Mesenchymal stem cell (in vitro differentiated cells and primary cell): ENCODE measurements at regions not wholly inside any gene's neighbourhood (a gene's known extent, or its start where the extent isn't known, plus 50 kb on each side); places are given as distances from the start of the nearest gene placed in this dataset.
"Not testable (repeated sequence)": the region's sequence is repeated elsewhere in the genome, so short reads cannot be mapped to it uniquely, and the experiment has no call there.

ENCODE experiments used
- DNase-seq: peaks from one replicate; pipeline ENCODE4 v3.0.0-alpha.2; 2013
- H2AFZ ChIP-seq: one replicate; pipeline ENCODE4 v1.6.1; 2013; ENCODE audit warnings: low read depth, mild to moderate bottlenecking, control low read depth, inconsistent platforms, low read length, moderate library complexity
- H2AK5ac ChIP-seq: 2 replicates; pipeline ENCODE4 v1.6.1; 2013; ENCODE audit warnings: low read length, moderate library complexity, mild to moderate bottlenecking, inconsistent platforms; ENCODE audit not compliant: severe bottlenecking
- H2BK120ac ChIP-seq: one replicate; pipeline ENCODE4 v1.6.1; 2013; ENCODE audit warnings: low read depth, mild to moderate bottlenecking, inconsistent platforms, low read length, moderate library complexity
- H2BK12ac ChIP-seq, 2 experiments: one replicate each; pipeline ENCODE4 v1.6.1; 2013; ENCODE audit warnings: inconsistent platforms in 2 of 2, low read length in 2 of 2, mild to moderate bottlenecking in 2 of 2, moderate library complexity in 2 of 2, control low read depth in 1 of 2
- H2BK15ac ChIP-seq: one replicate; pipeline ENCODE4 v1.6.1; 2013; ENCODE audit warnings: mild to moderate bottlenecking, low read depth, inconsistent platforms; ENCODE audit not compliant: poor library complexity, severe bottlenecking
- H2BK5ac ChIP-seq: 2 replicates; pipeline ENCODE4 v1.6.1; 2013; ENCODE audit warnings: low read depth, mild to moderate bottlenecking, low read length, control low read depth, inconsistent platforms; ENCODE audit not compliant: poor library complexity, severe bottlenecking
- H3K14ac ChIP-seq, 2 experiments: one replicate each; pipeline ENCODE4 v1.6.1; 2013; ENCODE audit warnings: inconsistent platforms in 2 of 2, low read length in 2 of 2, control low read depth in 1 of 2, mild to moderate bottlenecking in 1 of 2, moderate library complexity in 1 of 2
- H3K18ac ChIP-seq, 2 experiments: one replicate each; pipeline ENCODE4 v1.6.1; 2013; ENCODE audit warnings: inconsistent platforms in 2 of 2, low read length in 2 of 2, control low read depth in 1 of 2, low read depth in 1 of 2, mild to moderate bottlenecking in 1 of 2
- H3K23ac ChIP-seq, 2 experiments: one replicate each; pipeline ENCODE4 v1.6.1; 2013; ENCODE audit warnings: inconsistent platforms in 2 of 2, low read length in 2 of 2, mild to moderate bottlenecking in 2 of 2, moderate library complexity in 2 of 2, control low read depth in 1 of 2
- H3K27ac ChIP-seq: 2 replicates; pipeline ENCODE4 v1.5.1; 2013; ENCODE audit warnings: mild to moderate bottlenecking, moderate library complexity, low read length, control low read depth, inconsistent platforms; ENCODE audit not compliant: poor library complexity, severe bottlenecking
- H3K27me3 ChIP-seq, 2 experiments: 2 replicates each; pipeline versions ENCODE4 v1.6.1 to v1.7.0; 2013; ENCODE audit warnings: low read length in 2 of 2, mild to moderate bottlenecking in 2 of 2, moderate library complexity in 2 of 2, control low read depth in 1 of 2, inconsistent platforms in 1 of 2; ENCODE audit not compliant: control insufficient read depth in 1 of 2, insufficient read depth in 1 of 2
- H3K36me3 ChIP-seq, 2 experiments: 2 replicates each; pipeline versions ENCODE4 v1.6.1 to v1.7.0; 2013; ENCODE audit warnings: low read length in 2 of 2, control low read depth in 1 of 2, inconsistent platforms in 1 of 2, low read depth in 1 of 2, mild to moderate bottlenecking in 1 of 2; ENCODE audit not compliant: insufficient read depth in 2 of 2, control insufficient read depth in 1 of 2
- H3K4ac ChIP-seq, 2 experiments: one replicate each; pipeline ENCODE4 v1.6.1; 2013; ENCODE audit warnings: inconsistent platforms in 2 of 2, low read length in 2 of 2, mild to moderate bottlenecking in 2 of 2, moderate library complexity in 2 of 2, control low read depth in 1 of 2, low read depth in 1 of 2
- H3K4me1 ChIP-seq: 2 replicates; pipeline ENCODE4 v1.6.1; 2013; ENCODE audit warnings: low read depth, low read length, control low read depth; ENCODE audit not compliant: control insufficient read depth, insufficient read depth
- H3K4me2 ChIP-seq: 2 replicates; pipeline ENCODE4 v1.6.1; 2013; ENCODE audit warnings: low read length, mild to moderate bottlenecking, inconsistent platforms; ENCODE audit not compliant: poor library complexity, severe bottlenecking
- H3K4me3 ChIP-seq, 2 experiments: 2 replicates each; pipeline versions ENCODE4 v1.5.1 to v1.7.0; 2013; ENCODE audit warnings: low read length in 2 of 2, mild to moderate bottlenecking in 2 of 2, control low read depth in 1 of 2, low read depth in 1 of 2; ENCODE audit not compliant: insufficient read depth in 1 of 2
- H3K79me1 ChIP-seq: replicated peaks from 2 replicates; pipeline ENCODE4 v1.6.1; 2013; ENCODE audit warnings: mild to moderate bottlenecking, control low read depth, low read length, inconsistent platforms; ENCODE audit not compliant: poor library complexity, severe bottlenecking
- H3K9ac ChIP-seq: 2 replicates; pipeline ENCODE4 v1.7.0; 2013; ENCODE audit warnings: mild to moderate bottlenecking, low read length, moderate library complexity
- H3K9me3 ChIP-seq: 2 replicates; pipeline ENCODE4 v1.7.0; 2013; ENCODE audit warnings: mild to moderate bottlenecking, low read length; ENCODE audit not compliant: control insufficient read depth
- H4K8ac ChIP-seq: one replicate; pipeline ENCODE4 v1.6.1; 2013; ENCODE audit warnings: inconsistent platforms, mild to moderate bottlenecking, low read length, moderate library complexity
- H4K91ac ChIP-seq: one replicate; pipeline ENCODE4 v1.6.1; 2013; ENCODE audit warnings: mild to moderate bottlenecking, low read length, inconsistent platforms
- WGBS: methylation state at CpG from one replicate; pipeline ENCODE4 v1.1.7; 2013; ENCODE audit warnings: mixed read lengths; 5-methylcytosine and 5-hydroxymethylcytosine counted together

- H2BK5ac ChIP-seq, H2BK15ac ChIP-seq, H2AK5ac ChIP-seq, H3K4me2 ChIP-seq, H3K14ac ChIP-seq, H4K8ac ChIP-seq, H3K23ac ChIP-seq, H3K4me1 ChIP-seq, H3K18ac ChIP-seq, DNase-seq, H3K27ac ChIP-seq, H3K36me3 ChIP-seq, H2AFZ ChIP-seq, H3K9me3 ChIP-seq, H4K91ac ChIP-seq, H3K27me3 ChIP-seq, H2BK12ac ChIP-seq, H3K4me3 ChIP-seq, H2BK120ac ChIP-seq, H3K4ac ChIP-seq, H3K9ac ChIP-seq, H3K79me1 ChIP-seq: not testable (repeated sequence)
- 100% methylated on average over 2 of the region's 2 CpGs for WGBS
These were observed 85.1 kb upstream of the MAP4 start for GRCh38 chr3:48101301-48101650.

GRCh38 chr3:48092270-48092669 is 76.1 kb upstream of the MAP4 start:
- H4K91ac ChIP-seq, result no peak overlapping the region
- H3K27ac ChIP-seq, result no peak overlapping the region
- H2BK12ac ChIP-seq, result no peak overlapping the region
- no peak overlapping the region for H3K23ac ChIP-seq
- no peaks in the 10 kb centered on the region for H3K27me3 ChIP-seq
- peaks cover 2% of the 10 kb centered on the region for H3K4me1 ChIP-seq
- H3K4ac ChIP-seq, result no peak overlapping the region
- H2BK15ac ChIP-seq, result no peak overlapping the region
- no peaks in the 10 kb centered on the region for H3K9me3 ChIP-seq
- H2AK5ac ChIP-seq, result no peak overlapping the region
- DNase-seq, result no peak
- H3K79me1 ChIP-seq, result no peaks in the 10 kb centered on the region
- H3K9ac ChIP-seq, result no peak overlapping the region
- no peak overlapping the region for H3K14ac ChIP-seq
- no peak overlapping the region for H2BK120ac ChIP-seq
- no peak overlapping the region for H4K8ac ChIP-seq
- no peak overlapping the region for H3K4me3 ChIP-seq
- no peaks in the 10 kb centered on the region for H3K36me3 ChIP-seq
- H3K18ac ChIP-seq, result no peak overlapping the region
- WGBS, result 74% methylated on average over 1 of the region's 2 CpGs
- no peak overlapping the region for H2BK5ac ChIP-seq
- H2AFZ ChIP-seq, result no peak overlapping the region
- H3K4me2 ChIP-seq, result no peak overlapping the region

GRCh38 chr3:48090166-48090939 is 74.1 kb upstream of the MAP4 start:
- Histone ChIP-seq H4K91ac (no peak overlapping the region), H2AFZ (no peak overlapping the region), H3K9me3 (no peaks in the 10 kb centered on the region), H3K79me1 (no peaks in the 10 kb centered on the region), H3K4me3 (peak overlapping the region in 1 of 2 experiments; percentile 96), H3K27me3 (no peaks in the 10 kb centered on the region), H3K9ac (peak overlapping the region; percentile 98), H3K4ac (no peak overlapping the region), H4K8ac (no peak overlapping the region), H2BK12ac (no peak overlapping the region), H2BK15ac (no peak overlapping the region), H2AK5ac (no peak overlapping the region), H3K18ac (no peak overlapping the region), H3K14ac (no peak overlapping the region), H3K23ac (no peak overlapping the region), H3K27ac (no peak overlapping the region), H3K4me1 (peaks cover 11% of the 10 kb centered on the region), H3K4me2 (no peak overlapping the region), H3K36me3 (no peaks in the 10 kb centered on the region), H2BK5ac (no peak overlapping the region), H2BK120ac (no peak overlapping the region)
- WGBS, result 93% methylated on average over 19 of the region's 19 CpGs
- DNase-seq, result no peak

- Histone ChIP-seq H2BK15ac (peak overlapping the region; percentile 88), H3K4me2 (peak overlapping the region; percentile 31), H3K23ac (peak overlapping the region in 1 of 2 experiments; percentile 67), H3K4me1 (peaks cover 11% of the 10 kb centered on the region), H2BK12ac (peak overlapping the region in 1 of 2 experiments; percentile 92), H3K79me1 (no peaks in the 10 kb centered on the region), H3K14ac (peak overlapping the region in 1 of 2 experiments; percentile 99), H3K4ac (peak overlapping the region; percentile 79 to 92), H2BK120ac (peak overlapping the region; percentile 94), H2AK5ac (no peak overlapping the region), H3K36me3 (peaks cover 0 to 5% of the 10 kb centered on the region in 2 experiments), H2BK5ac (peak overlapping the region; percentile 97), H3K18ac (peak overlapping the region; percentile 96 to 98), H3K9me3 (no peaks in the 10 kb centered on the region), H4K8ac (peak overlapping the region; percentile 95), H2AFZ (peak overlapping the region; percentile 91), H3K27ac (peak overlapping the region; percentile 98), H4K91ac (peak overlapping the region; percentile 96), H3K4me3 (peak overlapping the region; percentile 96), H3K9ac (peak overlapping the region; percentile 98), H3K27me3 (no peaks in the 10 kb centered on the region)
- peak; percentile 98 for DNase-seq
- WGBS, result under 1% methylated on average over 49 of the region's 79 CpGs
These were observed 72.7 kb upstream of the MAP4 start for GRCh38 chr3:48088749-48089466.
